ENCODE measurements at regions not wholly inside any gene's neighbourhood (a gene's known extent, or its start where the extent isn't known, plus 50 kb on each side); places are given as distances from the start of the nearest gene placed in this dataset.

DNA sequence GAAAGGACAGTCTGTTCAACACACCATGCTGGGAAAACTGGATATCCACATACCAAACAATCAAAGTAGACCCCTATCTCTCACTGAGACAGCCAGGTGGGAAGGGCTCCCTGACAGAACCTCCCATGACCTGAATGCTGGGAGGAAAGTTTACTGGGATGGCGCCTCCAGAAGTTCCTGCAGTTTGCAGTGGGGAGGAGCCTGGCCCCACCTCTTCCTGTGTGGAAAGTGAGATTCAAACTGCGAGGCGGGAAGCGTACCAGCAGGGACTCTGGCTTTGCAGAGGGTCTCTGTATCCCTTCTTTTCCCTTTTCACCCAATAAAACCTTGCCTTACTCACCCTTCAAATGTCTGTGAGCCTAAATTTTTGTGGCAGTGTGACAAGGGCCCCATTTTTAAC lies 190.7 kb downstream of the HHIPL2 start:
- Histone ChIP-seq H3K4me3 (ENCODE audit: insufficient read depth, low read length) (no peak overlapping the region), H3K4me1 (ENCODE audit: insufficient read depth, low read length) (no peaks in the 10 kb centered on the region), H3K9me3 (ENCODE audit: low read depth, low read length) (no peaks in the 10 kb centered on the region), H3K36me3 (ENCODE audit: insufficient read depth, low read length) (no peaks in the 10 kb centered on the region), H4K20me1 (ENCODE audit: insufficient read depth, low read length) (no peaks in the 10 kb centered on the region), H3K27me3 (ENCODE audit: insufficient read depth, low read length) (no peaks in the 10 kb centered on the region), H3K4me2 (ENCODE audit: insufficient read depth, low read length) (no peak overlapping the region), H3K79me2 (ENCODE audit: insufficient read depth, low read length) (no peaks in the 10 kb centered on the region), H2AFZ (ENCODE audit: low read length) (no peak overlapping the region), H3K27ac (ENCODE audit: low read depth, low read length) (no peak overlapping the region)
- TF ChIP-seq CTCF (IDR thresholded peaks at IDR 0.05; ENCODE audit: extremely low read depth, low read depth, low read length): no peak
- no peak for DNase-seq (ENCODE audit: insufficient read length, low spot score, missing footprints)

DNA sequence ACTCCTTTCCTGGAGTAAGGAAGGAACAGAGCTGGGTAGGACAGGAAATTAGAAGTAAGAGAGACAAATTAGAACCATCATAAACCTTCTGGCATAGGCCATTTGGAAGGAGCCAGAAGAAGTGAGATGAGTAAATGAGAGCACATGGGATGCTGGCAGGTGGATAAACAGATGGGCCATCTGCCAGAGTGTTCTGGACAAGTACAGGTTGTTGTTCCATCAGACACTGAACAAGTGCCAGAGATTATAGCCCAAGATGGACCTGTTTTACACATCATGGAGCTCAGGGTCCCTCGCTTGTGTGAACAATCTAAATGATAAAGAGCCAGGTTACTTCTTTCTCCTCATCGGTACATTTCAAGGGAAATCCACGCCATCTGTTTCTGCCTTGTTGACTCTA lies 200.3 kb downstream of the HHIPL2 start:
- no peak overlapping the region for H3K4me2 ChIP-seq (ENCODE audit: insufficient read depth, low read length)
- no peak overlapping the region for H3K27ac ChIP-seq (ENCODE audit: low read depth, low read length)
- H3K36me3 ChIP-seq (ENCODE audit: insufficient read depth, low read length): no peaks in the 10 kb centered on the region
- no peak overlapping the region for H3K4me3 ChIP-seq (ENCODE audit: insufficient read depth, low read length)
- H4K20me1 ChIP-seq (ENCODE audit: insufficient read depth, low read length): no peaks in the 10 kb centered on the region
- H2AFZ ChIP-seq (ENCODE audit: low read length): no peak overlapping the region
- H3K27me3 ChIP-seq (ENCODE audit: insufficient read depth, low read length): peaks cover 4% of the 10 kb centered on the region
- TF ChIP-seq CTCF (IDR thresholded peaks at IDR 0.05; ENCODE audit: extremely low read depth, low read depth, low read length): no peak
- H3K4me1 ChIP-seq (ENCODE audit: insufficient read depth, low read length): no peaks in the 10 kb centered on the region
- H3K79me2 ChIP-seq (ENCODE audit: insufficient read depth, low read length): no peaks in the 10 kb centered on the region
- DNase-seq (ENCODE audit: insufficient read length, low spot score, missing footprints): no peak
- no peaks in the 10 kb centered on the region for H3K9me3 ChIP-seq (ENCODE audit: low read depth, low read length)

DNA sequence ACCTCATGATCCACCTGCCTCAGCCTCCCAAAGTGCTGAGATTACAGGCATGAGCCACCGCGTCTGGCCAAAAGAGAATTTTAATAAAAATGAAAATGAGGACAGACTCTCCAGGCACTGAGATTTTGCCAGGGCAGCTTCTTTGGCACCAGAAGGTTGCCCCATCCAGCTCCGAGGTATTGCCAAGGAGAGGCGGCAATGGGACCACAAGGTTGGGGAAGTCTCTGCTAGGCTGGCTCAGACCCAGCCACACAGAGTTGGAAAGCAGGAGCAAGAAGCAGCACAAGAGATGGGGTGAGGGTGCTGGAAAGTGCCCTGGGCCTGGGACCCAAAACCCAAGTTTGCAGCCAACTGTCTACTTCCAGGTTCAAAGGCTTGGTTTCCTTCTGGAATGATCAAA lies 200.9 kb downstream of the HHIPL2 start:
- Histone ChIP-seq H3K27ac (ENCODE audit: low read depth, low read length) (no peak overlapping the region), H3K4me2 (ENCODE audit: insufficient read depth, low read length) (no peak overlapping the region), H3K27me3 (ENCODE audit: insufficient read depth, low read length) (peaks cover 4% of the 10 kb centered on the region), H3K79me2 (ENCODE audit: insufficient read depth, low read length) (no peaks in the 10 kb centered on the region), H4K20me1 (ENCODE audit: insufficient read depth, low read length) (no peaks in the 10 kb centered on the region), H3K9me3 (ENCODE audit: low read depth, low read length) (no peaks in the 10 kb centered on the region), H3K4me3 (ENCODE audit: insufficient read depth, low read length) (no peak overlapping the region), H3K36me3 (ENCODE audit: insufficient read depth, low read length) (no peaks in the 10 kb centered on the region), H2AFZ (ENCODE audit: low read length) (no peak overlapping the region), H3K4me1 (ENCODE audit: insufficient read depth, low read length) (no peaks in the 10 kb centered on the region)
- DNase-seq (ENCODE audit: insufficient read length, low spot score, missing footprints): no peak
- TF ChIP-seq CTCF (IDR thresholded peaks at IDR 0.05; ENCODE audit: extremely low read depth, low read depth, low read length): no peak

GRCh38 chr1:222339376-222339947 lies 208.4 kb downstream of the HHIPL2 start:
- Histone ChIP-seq H3K36me3 (ENCODE audit: insufficient read depth, low read length) (no peaks in the 10 kb centered on the region), H3K9me3 (ENCODE audit: low read depth, low read length) (no peaks in the 10 kb centered on the region), H2AFZ (ENCODE audit: low read length) (peak overlapping the region; percentile 78), H3K4me2 (ENCODE audit: insufficient read depth, low read length) (no peak overlapping the region), H3K27me3 (ENCODE audit: insufficient read depth, low read length) (no peaks in the 10 kb centered on the region), H3K4me3 (ENCODE audit: insufficient read depth, low read length) (no peak overlapping the region), H4K20me1 (ENCODE audit: insufficient read depth, low read length) (no peaks in the 10 kb centered on the region), H3K27ac (ENCODE audit: low read depth, low read length) (no peak overlapping the region), H3K79me2 (ENCODE audit: insufficient read depth, low read length) (no peaks in the 10 kb centered on the region), H3K4me1 (ENCODE audit: insufficient read depth, low read length) (peaks cover 16% of the 10 kb centered on the region)
- TF ChIP-seq CTCF (IDR thresholded peaks at IDR 0.05; ENCODE audit: extremely low read depth, low read depth, low read length): no peak
- DNase-seq (ENCODE audit: insufficient read length, low spot score, missing footprints): no peak
